RWPE1 (cell line): ENCODE measurements at regions not wholly inside any gene's neighbourhood (a gene's known extent, or its start where the extent isn't known, plus 50 kb on each side); places are given as distances from the start of the nearest gene placed in this dataset.

ENCODE experiments used
- CTCF ChIA-PET: fragments of 350-600 bp; sonication (Branson Sonifier 250); formaldehyde crosslinking; extraction: SDS; loops from one replicate; lab custom pipeline; 2021; lab: Yijun Ruan, JAX
- POLR2A ChIA-PET: fragments of 400-600 bp; formaldehyde crosslinking; extraction: SDS; loops from one replicate; lab custom pipeline; 2020; ENCODE audit warnings: antibody characterized with exemption; ENCODE audit not compliant: low non-redundant PET; lab: Yijun Ruan, JAX
- DNase-seq: peaks from one replicate; pipeline ENCODE4 v3.0.0; 2012; ENCODE audit warnings: low spot score
- H3K27ac ChIP-seq: fragments of 450-650 bp; 2 replicates; pipeline ENCODE4 v1.5.1; 2017
- CTCF ChIP-seq: fragments of 450-650 bp; conservative IDR thresholded peaks from 2 replicates; pipeline ENCODE4 v1.5.1; 2017; ENCODE audit warnings: low read depth, mild to moderate bottlenecking

GRCh38 chr7:126368-126767 lies 66.0 kb upstream of the FAM20C start:
- CTCF ChIA-PET: no interaction called here
- POLR2A ChIA-PET: no interaction called here
- TF ChIP-seq CTCF: no peak

GRCh38 chr7:127064-127598 lies 65.2 kb upstream of the FAM20C start:
- ChIA-PET POLR2A (no interaction called here), CTCF (no interaction called here)
- no peak for DNase-seq
- no peak overlapping the region for H3K27ac ChIP-seq
- TF ChIP-seq CTCF: no peak

More at GRCh38 chr7:126368-126767, 66.0 kb upstream of the FAM20C start:
- DNase-seq: no peak
- H3K27ac ChIP-seq: no peak overlapping the region

GRCh38 chr7:128171-129080 lies 63.9 kb upstream of the FAM20C start:
- ChIA-PET CTCF (no interaction called here), POLR2A (no interaction called here)
- DNase-seq: no peak
- no peak for TF ChIP-seq CTCF
- H3K27ac ChIP-seq: no peak overlapping the region

- TF ChIP-seq CTCF: no peak
- POLR2A ChIA-PET: no interaction called here
- CTCF ChIA-PET: interaction anchor here (1.0 kb wide), 1 partner anchor 137 kb away, joined by 3 read pairs; no protein-coding TSS in a partner anchor
- no peak overlapping the region for H3K27ac ChIP-seq
- DNase-seq: no peak
These were observed 62.8 kb upstream of the FAM20C start for GRCh38 chr7:129366-130221.

GRCh38 chr7:130222-130572 lies 62.2 kb upstream of the FAM20C start:
- POLR2A ChIA-PET: no interaction called here
- CTCF ChIA-PET: interaction anchor here (1.0 kb wide), 1 partner anchor 136 kb away, joined by 3 read pairs; no protein-coding TSS in a partner anchor
- H3K27ac ChIP-seq: no peak overlapping the region
- no peak for DNase-seq
- TF ChIP-seq CTCF: no peak
